ENCODE measurements at regions not wholly inside any gene's neighbourhood (a gene's known extent, or its start where the extent isn't known, plus 50 kb on each side); places are given as distances from the start of the nearest gene placed in this dataset.

GRCh38 chr4:84070289-84070688, 428.8 kb downstream of the NKX6-1 start:
- intact Hi-C loops (cut with micrococcal nuclease), result no loop called here
- H3K9me3 Mint-ChIP-seq, result peaks cover 7 to 9% of the 10 kb centered on the region in 2 donors
- H3K27me3 ChIP-seq (ENCODE audit: control insufficient read depth, insufficient read depth, low read length), result no peaks in the 10 kb centered on the region
- H3K4me3 Mint-ChIP-seq, result no peak overlapping the region
- 55% methylated on average over 11 of the region's 11 CpGs for WGBS (ENCODE audit: insufficient coverage)
- H3K4me1 Mint-ChIP-seq, result no peaks in the 10 kb centered on the region
- no peaks in the 10 kb centered on the region for H3K36me3 ChIP-seq (ENCODE audit: control insufficient read depth, insufficient read depth, low read length)
- no peak overlapping the region for H3K27ac ChIP-seq (ENCODE audit: low read length)
- no peaks in the 10 kb centered on the region for H3K36me3 Mint-ChIP-seq
- H3K4me3 ChIP-seq (ENCODE audit: low read length), result no peak overlapping the region
- H3K27me3 Mint-ChIP-seq (ENCODE audit: low read depth in 2 of 2), result no peaks in the 10 kb centered on the region
- ATAC-seq (no peak), DNase-seq (no peak)
- peaks cover 3% of the 10 kb centered on the region for H3K9me3 ChIP-seq (ENCODE audit: control insufficient read depth, insufficient read depth, low read length)
- no peak overlapping the region for H3K27ac Mint-ChIP-seq
- TF ChIP-seq CTCF (IDR thresholded peaks at IDR 0.05), result no peak
- H3K4me1 ChIP-seq (ENCODE audit: control insufficient read depth, insufficient read depth, low read length), result no peaks in the 10 kb centered on the region

GRCh38 chr4:84063619-84064018, 435.5 kb downstream of the NKX6-1 start:
- Mint-ChIP-seq H3K4me3 (no peak overlapping the region), H3K4me1 (no peaks in the 10 kb centered on the region), H3K36me3 (no peaks in the 10 kb centered on the region), H3K27ac (no peak overlapping the region), H3K27me3 (ENCODE audit: low read depth in 2 of 2) (no peaks in the 10 kb centered on the region), H3K9me3 (peaks cover 10 to 16% of the 10 kb centered on the region in 2 donors)
- no peak for TF ChIP-seq CTCF (IDR thresholded peaks at IDR 0.05)
- Histone ChIP-seq H3K9me3 (ENCODE audit: control insufficient read depth, insufficient read depth, low read length) (no peaks in the 10 kb centered on the region), H3K4me3 (ENCODE audit: low read length) (no peak overlapping the region), H3K27ac (ENCODE audit: low read length) (no peak overlapping the region), H3K36me3 (ENCODE audit: control insufficient read depth, insufficient read depth, low read length) (no peaks in the 10 kb centered on the region), H3K4me1 (ENCODE audit: control insufficient read depth, insufficient read depth, low read length) (no peaks in the 10 kb centered on the region), H3K27me3 (ENCODE audit: control insufficient read depth, insufficient read depth, low read length) (no peaks in the 10 kb centered on the region)
- WGBS (ENCODE audit: insufficient coverage), result 77% methylated on average over 5 of the region's 5 CpGs
- no peak for ATAC-seq
- DNase-seq, result no peak
- intact Hi-C loops (cut with micrococcal nuclease), result no loop called here

GRCh38 chr4:84058201-84058600, 440.9 kb downstream of the NKX6-1 start:
- H3K9me3 ChIP-seq (ENCODE audit: control insufficient read depth, insufficient read depth, low read length), result no peaks in the 10 kb centered on the region
- Mint-ChIP-seq H3K4me1 (no peaks in the 10 kb centered on the region), H3K36me3 (no peaks in the 10 kb centered on the region), H3K4me3 (no peak overlapping the region), H3K27ac (no peak overlapping the region), H3K27me3 (ENCODE audit: low read depth in 2 of 2) (no peaks in the 10 kb centered on the region), H3K9me3 (peaks cover 7 to 12% of the 10 kb centered on the region in 2 donors)
- intact Hi-C loops (cut with micrococcal nuclease), result no loop called here
- no peak overlapping the region for H3K27ac ChIP-seq (ENCODE audit: low read length)
- H3K4me3 ChIP-seq (ENCODE audit: low read length), result no peak overlapping the region
- no peaks in the 10 kb centered on the region for H3K36me3 ChIP-seq (ENCODE audit: control insufficient read depth, insufficient read depth, low read length)
- no peak for TF ChIP-seq CTCF (IDR thresholded peaks at IDR 0.05)
- WGBS (ENCODE audit: insufficient coverage), result 100% methylated on average over 1 of the region's 5 CpGs
- DNase-seq, result no peak
- H3K27me3 ChIP-seq (ENCODE audit: control insufficient read depth, insufficient read depth, low read length), result no peaks in the 10 kb centered on the region
- H3K4me1 ChIP-seq (ENCODE audit: control insufficient read depth, insufficient read depth, low read length), result no peaks in the 10 kb centered on the region
- no peak for ATAC-seq

- peaks cover 3 to 5% of the 10 kb centered on the region in 2 donors for H3K9me3 Mint-ChIP-seq
- H3K36me3 Mint-ChIP-seq, result no peaks in the 10 kb centered on the region
- no peak overlapping the region for H3K4me3 Mint-ChIP-seq
- H3K27me3 ChIP-seq (ENCODE audit: control insufficient read depth, insufficient read depth, low read length), result no peaks in the 10 kb centered on the region
- H3K4me1 ChIP-seq (ENCODE audit: control insufficient read depth, insufficient read depth, low read length), result no peaks in the 10 kb centered on the region
- H3K36me3 ChIP-seq (ENCODE audit: control insufficient read depth, insufficient read depth, low read length), result no peaks in the 10 kb centered on the region
- no peak overlapping the region for H3K27ac Mint-ChIP-seq
- DNase-seq, result no peak
- H3K27ac ChIP-seq (ENCODE audit: low read length), result no peak overlapping the region
- ATAC-seq, result no peak
- H3K27me3 Mint-ChIP-seq (ENCODE audit: low read depth in 2 of 2), result no peaks in the 10 kb centered on the region
- no peaks in the 10 kb centered on the region for H3K4me1 Mint-ChIP-seq
- TF ChIP-seq CTCF (IDR thresholded peaks at IDR 0.05), result no peak
- intact Hi-C loops (cut with micrococcal nuclease), result no loop called here
- no peaks in the 10 kb centered on the region for H3K9me3 ChIP-seq (ENCODE audit: control insufficient read depth, insufficient read depth, low read length)
- WGBS (ENCODE audit: insufficient coverage), result 76% methylated on average over 4 of the region's 4 CpGs
- no peak overlapping the region for H3K4me3 ChIP-seq (ENCODE audit: low read length)
Measured at GRCh38 chr4:84051639-84052038, 447.5 kb downstream of the NKX6-1 start.
